IPS-11a (cell line): ENCODE measurements at regions not wholly inside any gene's neighbourhood (a gene's known extent, or its start where the extent isn't known, plus 50 kb on each side); places are given as distances from the start of the nearest gene placed in this dataset.
"Not testable (repeated sequence)": the region's sequence is repeated elsewhere in the genome, so short reads cannot be mapped to it uniquely, and the experiment has no call there.

Source experiments
- H3K4me3 ChIP-seq: one replicate; pipeline ENCODE4 v1.5.1; 2013; ENCODE audit warnings: low read depth, low read length, control low read depth

DNA sequence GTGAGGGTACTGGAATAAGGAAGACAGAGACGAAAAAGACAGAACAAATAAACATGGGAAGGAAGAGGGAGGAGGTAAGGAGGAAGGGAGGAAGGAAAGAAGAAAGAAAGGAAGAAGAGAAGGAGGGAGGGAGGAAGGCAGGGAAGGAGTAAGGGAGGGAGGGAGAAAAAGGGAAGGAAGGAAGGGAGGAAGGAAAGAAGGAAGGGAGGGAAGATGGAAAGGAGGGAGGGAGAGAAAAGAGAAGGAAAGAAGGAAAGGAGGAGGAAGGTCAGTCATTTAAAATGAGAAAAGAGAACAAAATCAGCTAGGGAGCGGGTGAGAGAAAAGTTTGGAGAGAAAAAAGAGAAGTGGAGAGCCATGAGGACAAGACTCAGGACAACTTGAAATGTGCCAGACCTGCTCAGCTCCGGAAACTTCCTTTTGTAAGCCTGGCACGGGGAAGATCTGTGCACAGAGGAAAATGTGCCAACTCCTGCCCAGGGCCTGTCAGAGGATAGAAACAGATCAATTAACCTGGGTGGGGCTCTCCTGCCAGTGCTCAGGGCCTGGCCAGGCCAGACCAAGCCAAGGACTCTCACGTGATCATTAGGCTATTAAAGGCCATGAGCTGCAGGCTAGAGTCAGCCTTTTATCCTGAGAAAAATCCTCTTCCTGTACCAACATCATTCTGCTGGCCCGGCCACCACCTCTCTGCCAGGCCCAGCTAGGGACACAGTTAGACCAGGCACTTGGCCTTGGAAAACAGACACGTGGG lies 50.1 kb upstream of the BCL6 start:
- no peak overlapping the region for H3K4me3 ChIP-seq

- H3K4me3 ChIP-seq = no peak overlapping the region
Measured at GRCh38 chr3:187798126-187798525, 52.9 kb upstream of the BCL6 start.

DNA sequence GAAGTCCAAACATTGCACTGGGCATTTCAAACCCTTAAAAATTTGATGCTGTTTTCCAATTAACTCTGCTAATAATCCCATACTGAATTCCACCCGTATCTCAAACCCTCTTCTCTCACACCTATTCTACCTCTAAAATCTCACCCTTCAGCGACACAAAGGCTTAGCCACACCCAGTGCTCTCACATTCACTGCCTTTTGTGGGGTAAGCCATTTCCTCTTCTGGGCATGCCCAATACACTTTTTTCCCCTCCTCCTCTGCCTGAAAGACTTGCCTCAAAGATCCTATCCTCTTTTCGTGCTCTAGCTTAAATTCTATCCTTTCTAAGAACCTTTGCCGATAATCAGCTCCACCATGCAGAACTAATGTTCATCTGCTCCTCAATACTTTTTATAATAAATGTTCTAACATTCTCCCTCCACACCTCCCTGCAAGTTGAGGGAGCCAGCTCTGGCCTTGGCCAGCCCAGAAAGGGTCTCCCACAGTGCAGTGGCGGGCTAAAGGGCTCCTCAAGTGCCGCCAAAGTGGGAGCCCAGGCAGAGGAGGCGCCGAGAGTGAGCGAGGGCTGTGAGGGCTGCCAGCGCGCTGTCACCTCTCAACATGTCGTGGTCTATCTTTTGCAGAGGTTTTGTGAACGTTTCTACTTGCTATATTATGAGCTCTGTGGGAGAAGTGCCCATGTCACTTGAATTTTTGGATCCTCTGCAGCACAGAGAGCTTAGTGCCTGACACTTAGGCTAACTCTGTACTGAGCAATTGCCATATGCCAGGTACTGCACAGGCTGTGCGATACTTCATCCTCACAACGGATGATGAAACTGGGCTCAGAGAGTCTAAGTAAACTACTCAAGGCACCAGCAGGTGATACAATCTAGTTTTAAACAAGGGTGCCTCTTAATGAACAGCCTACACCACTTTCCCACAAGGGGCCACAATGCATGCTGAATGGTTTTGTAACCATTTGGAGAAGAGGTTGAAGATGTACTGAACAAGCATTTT lies 53.6 kb upstream of the BCL6 start:
- H3K4me3 ChIP-seq = no peak overlapping the region

GRCh38 chr3:187799942-187800641 lies 54.8 kb upstream of the BCL6 start:
- H3K4me3 ChIP-seq = no peak overlapping the region

GRCh38 chr3:187801152-187801551 lies 55.9 kb upstream of the BCL6 start:
- no peak overlapping the region for H3K4me3 ChIP-seq

GRCh38 chr3:187802203-187802927 lies 57.1 kb upstream of the BCL6 start:
- no peak overlapping the region for H3K4me3 ChIP-seq

- H3K4me3 ChIP-seq = no peak overlapping the region
Measured at GRCh38 chr3:187802928-187803259, 57.6 kb upstream of the BCL6 start.

GRCh38 chr3:187804120-187804744 lies 59.0 kb upstream of the BCL6 start:
- H3K4me3 ChIP-seq = no peak overlapping the region

GRCh38 chr3:187804745-187805121 lies 59.5 kb upstream of the BCL6 start:
- no peak overlapping the region for H3K4me3 ChIP-seq

- no peak overlapping the region for H3K4me3 ChIP-seq
Measured at GRCh38 chr3:187805774-187806173, 60.5 kb upstream of the BCL6 start.

GRCh38 chr3:187807086-187807862 lies 62.0 kb upstream of the BCL6 start:
- no peak overlapping the region for H3K4me3 ChIP-seq

DNA sequence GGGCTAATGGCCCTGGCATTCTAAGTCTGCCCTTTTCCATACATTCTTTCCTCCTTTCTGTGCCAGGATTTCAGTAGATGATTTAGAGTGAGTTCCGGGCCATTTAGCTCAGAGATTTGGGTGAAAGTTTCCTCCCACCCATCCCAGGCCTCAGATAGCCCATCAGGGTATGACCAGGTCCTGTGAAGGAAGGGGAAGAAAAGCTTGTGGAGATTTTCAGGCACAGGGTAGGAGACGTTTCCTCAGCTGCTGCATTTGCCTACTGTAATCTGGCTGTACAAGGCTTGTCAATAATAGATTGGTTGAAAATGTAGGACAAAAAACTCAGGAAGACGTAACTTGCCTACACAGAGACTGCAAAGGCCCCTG lies 63.2 kb upstream of the BCL6 start:
- H3K4me3 ChIP-seq = no peak overlapping the region

- no peak overlapping the region for H3K4me3 ChIP-seq
Measured at GRCh38 chr3:187809612-187809991, 64.3 kb upstream of the BCL6 start.

GRCh38 chr3:187810021-187810446 lies 64.8 kb upstream of the BCL6 start:
- no peak overlapping the region for H3K4me3 ChIP-seq

GRCh38 chr3:187811585-187812250 lies 66.5 kb upstream of the BCL6 start:
- no peak overlapping the region for H3K4me3 ChIP-seq

DNA sequence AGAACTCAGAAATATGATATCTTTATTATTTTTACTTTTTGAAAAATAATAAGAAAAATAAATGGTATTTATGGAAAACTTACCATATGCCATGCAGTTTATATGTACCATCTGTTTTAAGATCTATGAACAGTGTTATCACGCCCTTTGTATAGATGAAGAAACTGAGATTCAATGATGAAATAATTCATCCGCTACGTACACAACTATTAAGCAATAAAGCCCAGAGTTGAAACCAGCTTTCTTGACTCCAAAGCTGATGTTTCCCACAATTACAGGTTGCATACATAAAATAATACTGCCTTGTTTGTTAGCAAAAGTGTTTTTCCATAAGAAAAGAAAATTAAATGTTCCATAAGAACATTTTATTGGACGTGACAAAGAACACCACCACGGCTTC lies 67.2 kb upstream of the BCL6 start:
- no peak overlapping the region for H3K4me3 ChIP-seq

- no peak overlapping the region for H3K4me3 ChIP-seq
Measured at GRCh38 chr3:187813198-187813597, 67.9 kb upstream of the BCL6 start.

DNA sequence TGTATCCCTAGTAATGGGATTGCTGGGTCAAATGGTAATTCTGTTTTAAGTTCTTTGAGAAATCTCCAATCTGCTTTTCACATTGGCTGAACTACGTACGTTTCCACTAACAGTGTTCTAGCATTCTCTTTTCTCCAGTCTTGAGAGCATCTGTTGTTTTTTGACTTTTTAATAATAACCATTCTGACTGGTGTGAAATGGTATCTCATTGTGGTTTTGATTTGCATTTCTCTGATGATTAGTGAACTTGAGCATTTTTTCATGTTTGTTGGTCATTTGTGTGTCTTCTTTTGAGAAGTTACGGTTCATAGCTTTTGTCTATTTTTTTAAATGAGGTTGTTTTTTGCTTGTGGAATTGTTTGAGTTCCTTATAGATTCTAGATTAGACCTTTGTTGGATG lies 72.5 kb upstream of the BCL6 start:
- H3K4me3 ChIP-seq = not testable (repeated sequence)

DNA sequence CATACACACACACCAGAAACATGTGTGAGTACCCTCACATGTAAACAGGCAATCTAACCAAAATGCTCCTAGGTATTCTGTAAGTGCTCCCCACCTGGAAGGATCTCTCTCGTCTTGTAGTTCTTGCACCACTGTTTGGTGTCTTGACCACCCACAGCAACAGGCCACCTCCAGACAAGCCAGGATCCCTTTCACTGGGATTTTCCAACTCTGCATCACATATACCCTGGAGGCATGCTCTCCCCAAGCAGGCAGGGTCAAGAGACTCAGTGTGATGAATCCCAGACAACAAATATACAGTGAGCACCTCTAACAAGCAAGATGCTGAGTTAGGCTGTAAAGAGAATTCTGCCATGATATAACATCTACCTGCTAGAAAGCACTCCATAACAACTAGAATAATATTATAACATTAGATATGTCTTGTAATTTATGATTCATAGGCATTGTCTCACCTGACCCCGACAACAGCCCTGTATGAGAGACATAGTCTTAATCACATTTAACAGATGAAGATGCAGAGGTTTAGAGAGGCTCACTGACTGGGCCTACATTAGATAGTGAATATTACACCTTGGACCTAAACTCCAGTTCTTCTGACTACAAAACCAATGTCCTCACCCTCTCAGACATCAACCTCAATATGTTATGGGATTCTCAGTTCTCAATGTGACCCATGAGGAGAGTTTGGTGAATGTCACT lies 76.5 kb upstream of the BCL6 start:
- H3K4me3 ChIP-seq = no peak overlapping the region
